IMR-90 (cell line): ENCODE measurements at regions not wholly inside any gene's neighbourhood (a gene's known extent, or its start where the extent isn't known, plus 50 kb on each side); places are given as distances from the start of the nearest gene placed in this dataset.

ENCODE experiments used
- ATAC-seq: fragments of 200-7000 bp; cut with Tn5 transposase; 2 replicates; pipeline ENCODE4 v1.9.1; 2020; ENCODE audit warnings: low read depth, mild to moderate bottlenecking, moderate library complexity
- BruUV-seq: library from RNA; stranded (reverse); fragments of 400-500 nt; replicated peaks from 2 replicates; lab custom pipeline; 2021; lab: Mats Ljungman, UMichigan
- CTCF ChIA-PET: fragments of 300-600 bp; formaldehyde crosslinking; extraction: SDS; loops from one replicate; lab custom pipeline; 2021; ENCODE audit warnings: antibody characterized with exemption; lab: Yijun Ruan, JAX
- POLR2A ChIA-PET: fragments of 300-600 bp; sonication (Branson Sonifier 250); formaldehyde crosslinking; loops from one replicate; lab custom pipeline; 2022; ENCODE audit warnings: antibody characterized with exemption; ENCODE audit not compliant: unreplicated experiment; lab: Charles Lee
- DNase-seq: peaks from one replicate; pipeline ENCODE4 v3.0.0; 2013
- H2AFZ ChIP-seq: replicated peaks from 2 replicates; pipeline ENCODE3; 2013; ENCODE audit warnings: low read length, mild to moderate bottlenecking; ENCODE audit not compliant: poor library complexity
- H2AK5ac ChIP-seq: 2 replicates; pipeline ENCODE4 v1.6.1; 2013; ENCODE audit warnings: low read depth, low read length, inconsistent platforms
- H2AK9ac ChIP-seq: replicated peaks from 2 replicates; pipeline ENCODE3; 2013; ENCODE audit warnings: mild to moderate bottlenecking, low read depth, low read length, moderate library complexity; ENCODE audit not compliant: poor library complexity
- H2BK120ac ChIP-seq: 2 replicates; pipeline ENCODE4 v1.6.1; 2013; ENCODE audit warnings: low read depth, low read length, inconsistent platforms
- H2BK15ac ChIP-seq: 3 replicates; pipeline ENCODE4 v1.6.1; 2013; ENCODE audit warnings: low read depth, low read length, inconsistent platforms
- H2BK20ac ChIP-seq: 2 replicates; pipeline ENCODE4 v1.6.1; 2013; ENCODE audit warnings: low read depth, mild to moderate bottlenecking, inconsistent platforms, low read length, moderate library complexity
- H2BK5ac ChIP-seq: 2 replicates; pipeline ENCODE4 v1.6.1; 2013; ENCODE audit warnings: mild to moderate bottlenecking, low read depth, low read length, inconsistent platforms; ENCODE audit not compliant: poor library complexity, severe bottlenecking
- H3K14ac ChIP-seq: replicated peaks from 2 replicates; pipeline ENCODE4 v1.6.1; 2013; ENCODE audit warnings: low read depth, low read length, inconsistent platforms
- H3K18ac ChIP-seq: 2 replicates; pipeline ENCODE4 v1.6.1; 2013; ENCODE audit warnings: low read depth, low read length, control low read depth
- H3K23ac ChIP-seq: 2 replicates; pipeline ENCODE4 v1.6.1; 2013; ENCODE audit warnings: low read depth, low read length, inconsistent platforms
- H3K27ac ChIP-seq: 2 replicates; pipeline ENCODE4 v1.5.1; 2013; ENCODE audit warnings: mild to moderate bottlenecking, control low read depth, low read length; ENCODE audit not compliant: insufficient read depth
- H3K27me3 ChIP-seq: 2 replicates; pipeline ENCODE4 v1.6.1; 2013; ENCODE audit warnings: low read length; ENCODE audit not compliant: control insufficient read depth, insufficient read depth
- H3K36me3 ChIP-seq: 2 replicates; pipeline ENCODE4 v1.6.1; 2013; ENCODE audit warnings: low read length, mixed read lengths; ENCODE audit not compliant: control insufficient read depth, insufficient read depth
- H3K4ac ChIP-seq: 2 replicates; pipeline ENCODE4 v1.6.1; 2013; ENCODE audit warnings: low read depth, low read length, inconsistent platforms
- H3K4me1 ChIP-seq: 2 replicates; pipeline ENCODE4 v1.6.1; 2013; ENCODE audit warnings: low read length, mixed read lengths; ENCODE audit not compliant: control insufficient read depth, insufficient read depth
- H3K4me2 ChIP-seq: 2 replicates; pipeline ENCODE4 v1.6.1; 2013; ENCODE audit warnings: low read depth, mild to moderate bottlenecking, control low read depth, low read length, moderate library complexity
- H3K4me3 ChIP-seq: 2 replicates; pipeline ENCODE4 v1.5.1; 2013; ENCODE audit warnings: low read depth, mild to moderate bottlenecking, control low read depth, low read length, moderate library complexity; ENCODE audit not compliant: insufficient read depth
- H3K56ac ChIP-seq: 2 replicates; pipeline ENCODE4 v1.6.1; 2013; ENCODE audit warnings: low read length, inconsistent platforms; ENCODE audit not compliant: insufficient read depth; ENCODE audit errors: extremely low read depth
- H3K79me1 ChIP-seq, 2 experiments: 2 replicates each; pipeline ENCODE4 v1.6.1; 2013; ENCODE audit warnings: low read length in 2 of 2, inconsistent platforms in 1 of 2, low read depth in 1 of 2
- H3K9ac ChIP-seq: 2 replicates; pipeline ENCODE4 v1.6.1; 2013; ENCODE audit warnings: low read depth, low read length, control low read depth
- H3K9me1 ChIP-seq: 2 replicates; pipeline ENCODE4 v1.6.1; 2013; ENCODE audit warnings: low read length, inconsistent platforms; ENCODE audit not compliant: insufficient read depth
- H3K9me3 ChIP-seq: 2 replicates; pipeline ENCODE4 v1.6.1; 2013; ENCODE audit warnings: low read length; ENCODE audit not compliant: control insufficient read depth, insufficient read depth
- H4K20me1 ChIP-seq: 2 replicates; pipeline ENCODE4 v1.6.1; 2013; ENCODE audit warnings: low read length, inconsistent platforms; ENCODE audit not compliant: insufficient read depth
- H4K5ac ChIP-seq: 2 replicates; pipeline ENCODE4 v1.6.1; 2013; ENCODE audit warnings: mild to moderate bottlenecking, low read depth, low read length, control low read depth
- H4K8ac ChIP-seq, 2 experiments: 2 replicates each; pipeline ENCODE4 v1.6.1; 2013; ENCODE audit warnings: low read depth in 2 of 2, low read length in 2 of 2, control low read depth in 1 of 2, inconsistent platforms in 1 of 2
- H4K91ac ChIP-seq: 2 replicates; pipeline ENCODE4 v1.6.1; 2013; ENCODE audit warnings: low read depth, low read length, inconsistent platforms; ENCODE audit not compliant: insufficient read depth
- BHLHE40 ChIP-seq: fragments of 150-350 bp; IDR thresholded peaks from 2 replicates; pipeline ENCODE4 v1.6.1; 2016; ENCODE audit warnings: mild to moderate bottlenecking, low read depth, low read length
- CEBPB ChIP-seq: IDR thresholded peaks from 2 replicates; pipeline ENCODE4 v1.6.1; 2012; ENCODE audit warnings: low read depth, low read length, improper control_type of control experiment
- FOS ChIP-seq: fragments of 150-350 bp; IDR thresholded peaks from 2 replicates; pipeline ENCODE4 v1.6.1; 2016; ENCODE audit warnings: low read depth, low read length
- MAZ ChIP-seq: IDR thresholded peaks from 2 replicates; pipeline ENCODE4 v1.6.1; 2012; ENCODE audit warnings: low read depth, mild to moderate bottlenecking, low read length, improper control_type of control experiment, moderate library complexity, borderline replicate concordance
- MXI1 ChIP-seq: IDR thresholded peaks from 2 replicates; pipeline ENCODE4 v1.6.1; 2012; ENCODE audit warnings: low read depth, mild to moderate bottlenecking, low read length, moderate library complexity, borderline replicate concordance
- NFE2L2 ChIP-seq: fragments of 150-350 bp; IDR thresholded peaks from 2 replicates; pipeline ENCODE4 v1.6.1; 2016; ENCODE audit warnings: low read depth, mild to moderate bottlenecking, low read length
- POLR2A ChIP-seq: IDR thresholded peaks from 2 replicates; pipeline ENCODE4 v1.6.1; 2012; ENCODE audit warnings: mild to moderate bottlenecking, low read depth, low read length
- RAD21 ChIP-seq: IDR thresholded peaks from 2 replicates; pipeline ENCODE4 v1.6.1; 2012; ENCODE audit warnings: low read length, improper control_type of control experiment
- RCOR1 ChIP-seq: IDR thresholded peaks from 2 replicates; pipeline ENCODE4 v1.6.1; 2012; ENCODE audit warnings: mild to moderate bottlenecking, low read length, improper control_type of control experiment; ENCODE audit not compliant: insufficient replicate concordance
- WGBS, 2 experiments: methylation state at CpG; one replicate each; pipeline versions ENCODE4 v1.1.5 to v1.1.7; 2013; ENCODE audit warnings: missing lambda C conversion rate in 2 of 2; ENCODE audit not compliant: insufficient read length in 1 of 2; ENCODE audit errors: extremely low coverage in 2 of 2; 5-methylcytosine and 5-hydroxymethylcytosine counted together
- dilution Hi-C: fragments of 300-500 bp; cut with HindIII; formaldehyde crosslinking; loops from one replicate; pipeline ENCODE4 v1.14.3; 2018; ENCODE audit warnings: low sequenced_read_pairs; ENCODE audit not compliant: unreplicated experiment
- in situ Hi-C: fragments of 300-500 bp; cut with MboI; formaldehyde crosslinking; loops from 3 replicates; pipeline ENCODE4 v1.14.3; 2019; ENCODE audit warnings: low sequenced_read_pairs, inconsistent platforms, mixed read lengths
- intact Hi-C: fragments of 100-400 bp; cut with micrococcal nuclease; formaldehyde crosslinking; loops from 2 replicates; pipeline ENCODE4 v1.10.0; 2022

DNA sequence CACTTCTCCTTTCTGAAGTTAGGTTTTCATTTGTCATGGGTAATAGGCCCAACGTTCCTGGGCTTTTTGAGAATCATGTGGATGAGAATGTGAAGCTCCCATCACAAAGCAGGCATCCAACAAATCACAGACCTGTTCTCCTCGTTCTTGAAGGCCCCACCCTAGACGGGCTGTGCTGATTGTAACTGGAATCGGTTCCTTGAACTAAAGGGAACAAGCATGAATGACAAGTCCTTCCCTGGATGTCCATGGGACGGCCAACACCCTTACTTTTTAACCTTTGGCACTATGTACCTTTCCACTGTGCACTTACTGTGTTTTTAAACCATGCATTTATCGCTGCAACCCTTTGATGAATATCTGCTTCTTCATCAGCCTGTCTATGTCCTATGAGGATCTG is 438.2 kb downstream of the CD83 start:
- Histone ChIP-seq H3K9me1 (no peaks in the 10 kb centered on the region), H2BK15ac (no peak overlapping the region), H4K8ac (no peak overlapping the region), H3K4me2 (no peak overlapping the region), H4K20me1 (no peaks in the 10 kb centered on the region), H3K27me3 (peaks cover 5% of the 10 kb centered on the region), H4K91ac (no peak overlapping the region), H2AFZ (no peak overlapping the region), H3K79me1 (no peaks in the 10 kb centered on the region), H4K5ac (no peak overlapping the region), H3K14ac (no peak overlapping the region), H3K4me1 (no peaks in the 10 kb centered on the region), H3K9me3 (no peaks in the 10 kb centered on the region), H3K4me3 (no peak overlapping the region), H3K4ac (no peak overlapping the region), H2AK9ac (no peak overlapping the region), H3K56ac (no peak overlapping the region), H2BK20ac (no peak overlapping the region), H3K36me3 (no peaks in the 10 kb centered on the region), H2AK5ac (no peak overlapping the region), H2BK5ac (no peak overlapping the region), H3K9ac (no peak overlapping the region), H3K23ac (no peak overlapping the region), H3K27ac (no peak overlapping the region), H3K18ac (no peak overlapping the region), H2BK120ac (no peak overlapping the region)
- BruUV-seq: no TSS peak
- POLR2A ChIA-PET: no interaction called here
- DNase-seq (no peak), ATAC-seq (no peak)
- WGBS, 2 experiments: no CpG with 5 or more reads among the region's 6 CpGs
- intact Hi-C loops: no loop called here
- CTCF ChIA-PET: interaction anchor here (1.6 kb wide), 1 partner anchor 21 kb away, joined by 6 read pairs; no protein-coding TSS in a partner anchor
- in situ Hi-C loops: no loop called here
- TF ChIP-seq RCOR1 (no peak), MXI1 (no peak), RAD21 (no peak), BHLHE40 (no peak), NFE2L2 (no peak), FOS (no peak), CEBPB (no peak), POLR2A (no peak), MAZ (no peak)
- dilution Hi-C loops: no loop called here
